SK-N-MC (cell line): ENCODE measurements at regions not wholly inside any gene's neighbourhood (a gene's known extent, or its start where the extent isn't known, plus 50 kb on each side); places are given as distances from the start of the nearest gene placed in this dataset.

ENCODE experiments used
- EZH2 ChIP-seq: fragments of 200-600 bp; sonication (generic); IDR thresholded peaks from one replicate; pipeline ENCODE4 v1.6.1; 2017; ENCODE audit warnings: antibody characterized with exemption
- POLR2AphosphoS5 ChIP-seq: IDR thresholded peaks from 2 replicates; pipeline ENCODE4 v1.6.1; 2012; ENCODE audit warnings: mild to moderate bottlenecking, low read depth, low read length, borderline replicate concordance

DNA sequence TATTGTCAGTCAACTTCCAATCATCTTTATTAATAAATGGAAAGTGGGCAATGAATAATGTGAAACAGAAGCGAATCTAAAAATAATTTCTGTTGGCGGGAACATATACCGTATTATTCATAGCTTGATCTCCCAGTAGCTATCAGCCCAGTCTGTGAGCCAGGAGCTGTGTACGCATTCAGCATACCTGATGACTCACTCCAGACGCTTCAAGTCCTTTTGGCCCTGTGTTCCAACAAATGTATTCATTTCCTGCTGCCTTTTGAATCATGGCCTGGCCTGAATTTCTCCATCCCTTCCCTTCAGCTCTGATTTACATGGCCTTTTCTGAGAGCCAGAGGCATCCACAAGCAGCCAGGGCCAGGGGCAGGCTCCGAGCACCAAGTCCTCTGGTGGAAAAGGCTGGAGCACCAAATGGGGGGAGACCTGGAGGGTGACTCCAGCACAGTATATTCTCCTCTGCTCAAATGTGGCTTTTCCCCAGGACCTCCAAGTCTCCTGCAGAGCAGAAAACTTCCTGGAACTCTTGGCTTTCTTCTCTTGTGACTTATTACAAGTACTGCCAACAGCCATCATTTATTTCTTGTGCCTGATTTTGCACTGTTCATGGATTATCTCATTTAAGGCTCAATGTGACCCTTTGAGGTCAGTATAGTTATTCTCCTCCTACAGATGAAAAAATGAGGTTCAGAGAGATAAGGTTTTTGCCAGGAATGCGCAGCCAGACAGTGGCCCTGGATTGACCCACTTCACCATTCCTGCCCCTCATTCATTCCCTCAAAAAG lies 108.7 kb downstream of the EN1 start:
- TF ChIP-seq POLR2AphosphoS5, result no peak
- no peak for TF ChIP-seq EZH2
